ENCODE measurements at regions not wholly inside any gene's neighbourhood (a gene's known extent, or its start where the extent isn't known, plus 50 kb on each side); places are given as distances from the start of the nearest gene placed in this dataset.

DNA sequence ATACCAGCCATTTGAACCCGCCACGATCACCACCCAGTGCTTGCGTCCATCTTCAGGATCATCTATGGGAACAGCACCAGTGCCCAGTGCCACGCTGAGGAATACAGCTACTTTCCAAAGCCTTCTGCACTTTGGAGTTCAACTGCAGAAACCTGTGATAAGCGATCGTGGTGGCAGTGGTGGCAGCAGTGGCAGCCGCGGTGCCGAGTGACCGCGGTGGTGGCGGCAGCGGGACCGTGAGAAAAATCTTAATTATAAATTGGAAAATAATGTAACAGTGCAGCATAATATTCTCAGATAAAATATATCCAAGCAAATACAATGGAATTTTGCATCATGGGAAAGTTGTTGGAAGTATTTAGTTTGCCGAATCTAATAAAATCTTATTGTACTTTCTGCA is 2270.9 kb downstream of the PCDH9 start:
- DNase-seq: no peak

DNA sequence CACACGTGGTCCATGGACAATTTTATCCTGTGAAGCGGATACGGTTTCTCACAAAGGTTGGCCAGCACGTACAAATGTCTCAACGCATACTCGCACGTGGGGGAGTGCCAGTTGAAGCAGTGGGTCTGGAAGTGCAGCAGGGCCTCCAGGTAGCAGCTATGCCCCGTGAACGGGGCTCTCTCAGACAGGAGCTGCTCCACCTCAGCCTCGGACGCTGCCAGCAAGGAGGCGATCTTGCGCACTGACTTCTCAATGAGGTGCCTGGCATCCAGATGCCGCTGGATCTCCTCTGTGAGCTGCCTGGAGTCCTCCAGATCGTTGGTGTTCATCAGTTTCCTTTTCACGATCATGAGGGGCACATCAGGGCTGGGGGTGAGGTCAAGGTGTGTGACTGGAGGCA is 2272.0 kb downstream of the PCDH9 start:
- no peak for DNase-seq

DNA sequence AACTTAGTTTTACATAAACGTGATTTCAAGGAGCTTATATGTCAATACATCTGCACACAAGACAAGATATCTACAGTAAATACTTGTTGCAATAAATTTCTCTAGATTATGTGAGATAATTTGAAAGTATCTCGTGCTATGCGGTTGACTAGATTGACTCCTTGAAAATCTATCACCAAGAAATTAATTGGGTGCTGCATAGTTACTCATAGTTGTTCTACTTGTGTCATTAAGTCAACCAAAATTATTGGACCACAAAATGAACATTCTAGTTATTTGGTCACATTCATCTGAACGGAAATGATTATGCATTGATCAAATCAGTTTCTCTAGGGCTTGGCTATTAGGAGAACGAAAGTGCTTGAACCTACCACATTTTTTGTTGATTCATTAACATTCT is 2291.5 kb downstream of the PCDH9 start:
- DNase-seq: no peak

DNA sequence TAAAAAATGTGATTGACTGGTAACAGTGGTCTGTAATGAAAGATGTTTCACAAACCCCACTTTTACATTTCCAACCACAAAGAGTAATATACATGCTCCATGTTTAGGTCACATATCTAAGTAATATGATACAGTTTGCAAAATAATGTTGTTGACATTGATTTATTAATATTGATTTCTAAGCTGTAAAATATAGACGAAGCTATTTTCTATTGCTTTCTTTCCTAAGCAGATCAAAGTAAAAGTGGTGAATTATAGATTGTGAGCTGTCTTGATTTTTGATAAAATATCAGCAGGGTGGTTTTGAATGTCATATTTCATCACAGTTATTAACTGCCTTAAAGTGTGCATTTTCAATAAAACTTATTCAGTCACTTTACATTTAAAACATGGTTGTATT is 2292.8 kb downstream of the PCDH9 start:
- DNase-seq: no peak

DNA sequence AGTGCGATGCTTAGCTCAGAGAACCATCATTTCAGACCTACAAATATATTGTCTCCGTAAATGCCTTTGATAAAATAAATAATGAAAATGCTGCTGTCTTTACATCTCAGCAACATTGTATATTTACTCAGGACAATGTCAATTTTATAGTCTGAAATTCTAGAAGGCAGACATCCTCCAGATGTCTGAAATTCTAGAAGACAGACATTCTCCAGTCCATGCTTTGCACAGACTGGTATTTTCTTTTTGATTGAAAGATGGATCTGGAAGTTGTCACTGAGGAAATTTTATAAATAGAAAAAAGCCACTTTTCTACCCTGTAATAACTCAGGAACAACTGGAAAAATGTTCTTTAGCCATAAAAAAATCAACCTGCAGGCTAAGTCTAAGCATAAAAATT is 2293.3 kb downstream of the PCDH9 start:
- no peak for DNase-seq

DNA sequence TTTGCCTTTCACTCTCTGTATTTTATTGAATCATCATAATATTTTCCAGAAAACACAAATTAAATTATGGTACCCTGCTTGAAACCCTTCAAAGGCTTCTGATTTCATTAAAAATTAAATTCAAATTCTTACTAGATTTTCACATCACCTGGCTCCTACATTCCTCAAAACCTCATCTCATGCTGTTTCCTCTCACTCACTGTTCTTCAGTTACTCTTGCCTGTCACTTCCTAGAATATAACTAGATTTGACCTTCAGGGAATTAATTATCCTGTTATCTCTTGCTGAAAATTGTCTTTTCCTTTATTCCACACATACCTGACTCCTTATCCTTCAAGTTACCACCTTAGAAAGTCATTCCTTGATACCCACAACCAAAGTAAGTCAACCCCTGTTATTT is 2294.7 kb downstream of the PCDH9 start:
- DNase-seq: no peak

DNA sequence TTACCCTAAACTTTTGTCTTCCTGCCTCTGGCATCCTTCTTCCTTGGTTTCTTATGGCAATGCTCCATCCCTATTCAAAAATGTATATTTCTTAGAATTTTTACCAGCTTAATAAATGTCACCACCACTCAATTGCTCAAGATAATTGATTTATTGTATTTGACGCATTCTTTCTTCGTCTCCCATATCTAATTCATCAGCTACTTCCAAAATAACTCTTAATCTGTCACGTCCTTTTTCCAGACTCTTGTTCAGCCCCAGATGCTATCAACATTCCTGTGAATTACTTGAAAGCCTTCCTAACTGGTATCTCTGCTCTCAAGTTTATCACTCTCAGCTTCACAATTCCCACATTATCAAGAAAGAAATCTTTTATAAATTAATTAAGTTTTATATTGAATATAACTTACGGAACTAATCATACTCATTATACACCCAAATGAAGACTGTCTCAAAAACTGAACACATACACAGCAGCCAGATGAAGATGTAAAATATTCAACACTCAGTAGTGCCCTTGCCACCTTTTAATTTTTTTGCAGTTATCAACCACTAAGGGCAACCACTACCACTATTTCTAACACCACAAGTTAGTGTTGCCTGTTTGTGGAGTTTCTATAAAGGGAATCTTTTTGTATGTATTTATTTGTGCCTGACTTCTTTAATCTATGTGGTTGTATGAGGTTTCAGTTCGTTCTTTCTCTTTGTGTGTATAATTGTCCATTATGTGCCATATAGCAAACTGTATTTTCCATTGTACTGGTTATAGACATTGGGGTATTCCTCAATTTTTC is 2295.4 kb downstream of the PCDH9 start:
- DNase-seq: no peak

DNA sequence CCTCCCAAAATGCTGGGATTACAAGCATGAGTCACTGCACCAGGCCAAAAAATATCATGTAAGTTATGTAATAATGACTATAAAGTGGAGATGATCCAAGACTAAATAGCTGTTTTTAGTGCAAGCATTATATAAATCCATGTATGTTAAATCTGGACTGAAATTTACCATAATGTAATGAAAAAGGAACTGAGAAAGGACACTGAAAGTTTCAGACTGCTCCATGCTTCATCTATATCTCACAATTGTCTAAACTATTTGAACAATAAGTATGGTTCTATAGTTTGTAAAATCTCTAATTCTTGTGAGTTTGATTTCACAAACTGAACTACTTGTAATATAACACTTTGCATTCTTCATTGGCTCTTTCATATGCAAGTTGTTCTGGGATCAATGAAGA is 2299.5 kb downstream of the PCDH9 start:
- no peak for DNase-seq

DNA sequence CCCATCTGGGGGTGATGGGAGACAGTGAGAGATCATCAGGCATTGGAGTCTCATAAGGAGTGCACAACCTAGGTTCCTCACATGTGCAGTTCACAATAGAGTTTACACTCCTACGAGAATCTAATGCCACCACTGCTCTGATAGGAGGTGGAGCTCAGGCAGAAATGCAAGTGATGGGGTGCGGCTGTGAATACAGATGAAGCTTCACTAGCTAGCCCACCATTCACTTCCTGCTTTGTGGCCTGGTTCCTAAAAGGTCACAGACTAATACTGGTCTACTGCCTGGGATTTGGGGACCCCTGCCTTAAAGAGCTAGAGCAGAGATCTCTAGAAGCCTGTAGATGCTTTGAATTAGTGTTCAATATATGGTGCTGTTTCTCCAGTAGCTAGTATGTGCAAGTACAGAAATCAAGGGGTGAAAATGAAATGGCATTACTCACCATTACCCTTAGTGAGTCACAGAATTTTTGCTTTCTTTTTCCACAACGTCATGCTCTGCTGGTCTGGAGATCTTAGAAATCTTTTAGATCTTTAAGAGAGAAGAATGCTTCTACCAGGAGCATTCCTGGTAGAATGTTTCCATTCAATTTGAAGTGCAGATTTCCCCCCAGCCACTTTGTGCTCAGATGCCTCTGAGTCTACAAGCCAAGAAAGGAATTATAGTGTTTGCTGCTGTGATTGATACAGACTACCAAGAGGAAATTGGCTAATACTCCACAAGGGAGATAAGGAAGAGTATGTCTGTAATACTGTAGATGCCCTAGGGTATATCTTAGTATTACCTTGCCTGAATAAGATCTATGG is 2301.2 kb downstream of the PCDH9 start:
- no peak for DNase-seq

DNA sequence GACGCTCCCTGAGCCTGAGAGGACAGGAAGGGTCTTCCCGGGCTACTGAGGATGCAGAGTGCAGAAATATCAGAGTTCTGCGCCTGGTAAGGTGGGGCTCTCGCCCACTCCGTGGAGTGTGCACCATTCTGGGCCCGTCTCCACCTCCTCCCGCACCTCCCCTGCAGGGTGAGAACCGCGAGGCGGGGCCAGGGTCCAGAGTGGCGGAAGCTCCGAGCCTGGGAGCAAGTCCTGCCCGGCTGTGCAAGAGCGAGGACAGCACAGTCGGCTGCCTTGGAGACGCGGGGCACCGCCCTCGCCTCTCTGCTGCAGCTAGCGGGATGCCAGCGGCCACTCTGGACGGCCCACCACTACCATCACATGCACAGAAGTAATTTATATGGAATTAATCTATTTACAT is 2304.4 kb downstream of the PCDH9 start:
- DNase-seq: no peak

DNA sequence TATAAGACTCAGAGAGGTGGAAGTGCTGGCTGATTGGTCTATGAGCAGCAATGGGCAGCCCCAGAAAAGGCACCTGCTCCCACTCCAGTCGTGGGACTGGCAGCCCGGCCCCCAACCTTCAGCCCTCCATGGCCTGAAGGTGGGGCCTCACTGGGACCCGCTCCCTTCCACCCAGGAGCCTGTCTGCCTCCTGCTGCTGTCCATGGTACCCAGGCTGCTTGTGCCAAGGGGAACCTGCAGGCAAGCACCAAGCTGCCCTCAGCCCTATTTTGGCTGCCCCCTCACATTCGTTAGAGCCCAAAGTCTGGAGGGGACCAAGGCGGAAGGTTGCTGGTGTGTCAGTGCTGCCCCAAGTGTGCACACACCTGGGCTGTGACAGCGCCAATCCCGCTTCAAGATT is 2304.9 kb downstream of the PCDH9 start:
- peak; percentile 16 for DNase-seq

DNA sequence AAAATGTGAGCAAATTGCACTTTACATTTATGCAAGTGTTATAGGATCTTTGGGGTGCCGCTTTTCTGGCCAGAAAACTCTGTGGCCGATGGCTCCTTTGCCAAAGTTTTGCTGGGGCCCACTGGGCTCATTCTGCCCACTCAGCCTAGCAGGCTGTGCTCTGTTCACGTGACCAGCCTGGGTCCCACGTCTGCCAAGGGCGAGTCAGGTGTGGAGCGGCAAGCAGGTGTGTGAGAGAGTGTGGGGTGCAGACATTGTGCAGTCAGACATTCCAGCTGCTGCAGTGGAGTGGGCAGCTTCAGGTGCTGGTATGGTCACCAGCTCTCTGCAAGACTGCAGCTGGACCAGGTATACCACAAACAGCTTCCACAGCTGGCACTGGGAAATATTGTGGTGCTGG is 2305.7 kb downstream of the PCDH9 start:
- DNase-seq: no peak

DNA sequence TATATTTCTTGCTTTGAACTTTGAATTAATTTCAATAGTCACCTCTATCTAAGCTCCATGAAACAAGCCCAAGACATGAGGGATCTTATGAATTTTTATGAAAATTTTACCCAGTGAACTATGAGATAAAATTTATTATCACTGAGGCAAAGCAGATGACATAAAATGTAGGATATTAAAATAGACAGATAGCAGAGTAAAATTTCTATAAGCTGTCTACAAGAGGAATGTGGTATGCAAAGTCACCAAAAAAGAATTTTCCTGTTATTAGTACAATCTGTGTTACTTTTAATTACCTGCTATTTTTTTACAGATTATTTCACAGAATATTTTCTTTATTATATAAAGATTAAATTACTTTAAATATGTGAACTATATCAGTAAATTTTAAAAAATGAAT is 2312.6 kb downstream of the PCDH9 start:
- no peak for DNase-seq

DNA sequence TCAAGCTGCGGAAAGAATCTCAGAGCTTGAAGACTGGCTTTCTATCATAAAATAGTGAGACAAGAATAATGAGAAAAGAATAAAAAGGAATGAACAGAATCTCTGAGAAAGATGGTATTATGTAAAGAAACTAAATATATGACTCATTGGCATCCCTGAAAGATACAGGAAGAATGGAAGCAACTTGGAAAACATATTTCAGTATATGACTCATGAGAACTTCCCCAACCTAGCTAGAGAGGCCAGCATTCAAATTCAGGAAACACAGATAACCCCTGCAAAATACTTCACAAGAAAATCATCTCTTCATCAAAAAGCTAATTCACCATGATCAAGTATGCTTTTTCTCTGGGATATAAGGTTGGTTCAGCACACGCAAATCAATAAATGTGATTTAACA is 2318.0 kb downstream of the PCDH9 start:
- DNase-seq: no peak

DNA sequence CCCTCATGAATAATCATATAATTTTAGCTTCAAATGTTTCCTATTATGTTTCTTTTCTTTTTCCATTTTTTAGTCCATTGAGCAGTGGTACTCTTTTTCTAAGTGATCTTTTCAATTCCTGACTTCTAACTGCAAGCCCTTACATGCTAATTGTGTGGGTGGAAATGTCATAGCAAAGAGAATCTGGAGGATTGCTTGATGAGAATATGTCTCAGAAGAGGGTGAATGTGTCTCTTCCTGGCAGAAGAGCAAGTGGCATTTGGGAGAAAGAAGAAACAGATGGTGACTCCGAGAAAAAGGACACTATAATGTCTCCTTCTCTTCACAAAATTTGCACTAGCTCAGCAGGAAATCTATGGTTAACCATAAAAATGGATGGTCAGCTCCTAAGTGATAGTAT is 2320.0 kb downstream of the PCDH9 start:
- DNase-seq: no peak

DNA sequence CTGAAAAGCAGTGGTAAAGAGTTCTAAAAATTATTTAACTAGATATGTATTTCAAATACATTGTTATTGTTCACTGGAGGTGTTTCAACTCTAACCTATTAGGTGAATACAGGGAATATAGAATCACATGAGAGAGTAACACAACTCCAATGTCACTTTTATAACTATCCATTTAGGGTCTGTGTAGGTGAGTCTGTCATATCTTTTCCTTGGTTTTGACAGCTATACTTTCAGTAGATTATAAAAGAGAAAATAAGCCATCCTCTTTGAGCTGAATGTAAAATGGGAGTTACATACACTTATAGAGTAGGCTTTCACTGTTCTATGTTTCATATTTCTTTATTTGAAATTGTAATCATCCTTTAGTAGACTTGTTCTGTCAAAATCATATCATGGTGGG is 2321.0 kb downstream of the PCDH9 start:
- no peak for DNase-seq

DNA sequence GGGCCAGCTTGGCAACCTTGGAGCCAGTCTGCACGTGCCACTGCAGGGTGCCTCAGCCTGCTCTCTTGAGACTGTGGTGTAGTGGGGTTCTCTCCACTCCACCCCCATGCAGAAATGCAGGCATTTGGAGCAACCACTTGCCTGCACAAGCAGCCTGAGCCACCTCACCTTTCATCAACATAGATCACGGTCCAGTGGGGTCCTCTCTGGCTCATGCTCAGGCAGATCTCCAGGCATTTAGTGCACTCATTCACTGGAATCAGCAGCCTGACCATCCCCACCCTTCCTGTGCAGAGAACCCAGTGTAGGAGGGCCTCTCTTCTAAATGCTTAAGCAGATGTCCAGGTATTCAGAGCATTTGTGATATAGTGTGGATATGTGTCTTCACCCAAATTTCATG is 2330.1 kb downstream of the PCDH9 start:
- no peak for DNase-seq

DNA sequence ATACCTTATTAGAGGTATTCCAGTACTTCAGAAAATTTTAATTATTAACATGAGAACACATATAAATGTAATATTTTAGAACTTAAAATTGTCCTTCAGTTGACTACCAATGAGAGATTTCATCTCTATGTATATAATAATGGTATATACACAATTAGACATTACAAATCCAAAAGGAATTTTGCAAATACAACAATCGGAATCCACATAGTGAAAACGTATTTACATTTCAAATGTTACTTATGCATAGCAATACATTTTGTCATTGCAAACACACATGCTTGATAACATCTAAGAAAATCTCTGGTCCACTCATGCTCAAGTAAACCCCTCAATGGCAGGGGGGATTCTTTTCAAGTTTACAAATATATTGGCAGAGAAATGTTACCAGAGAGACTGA is 2345.2 kb downstream of the PCDH9 start:
- no peak for DNase-seq

DNA sequence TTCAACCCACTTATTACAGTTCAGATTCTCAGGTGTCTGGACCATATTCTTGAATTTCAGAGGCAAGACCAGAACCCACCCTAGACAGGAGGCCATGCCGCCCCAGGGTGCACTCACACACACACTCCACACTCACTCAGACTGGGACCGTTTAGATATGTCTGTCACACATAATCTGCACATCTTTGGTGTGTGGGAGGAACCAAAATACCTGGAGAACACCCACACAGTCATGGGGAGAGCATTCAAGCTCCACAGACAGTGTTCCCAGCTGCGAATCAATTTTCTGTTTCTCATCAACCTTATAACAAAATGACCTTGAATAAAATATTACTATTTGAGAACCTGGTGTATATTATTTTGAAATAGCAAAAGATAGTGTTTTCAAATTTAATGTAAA is 2353.0 kb downstream of the PCDH9 start:
- DNase-seq: no peak

DNA sequence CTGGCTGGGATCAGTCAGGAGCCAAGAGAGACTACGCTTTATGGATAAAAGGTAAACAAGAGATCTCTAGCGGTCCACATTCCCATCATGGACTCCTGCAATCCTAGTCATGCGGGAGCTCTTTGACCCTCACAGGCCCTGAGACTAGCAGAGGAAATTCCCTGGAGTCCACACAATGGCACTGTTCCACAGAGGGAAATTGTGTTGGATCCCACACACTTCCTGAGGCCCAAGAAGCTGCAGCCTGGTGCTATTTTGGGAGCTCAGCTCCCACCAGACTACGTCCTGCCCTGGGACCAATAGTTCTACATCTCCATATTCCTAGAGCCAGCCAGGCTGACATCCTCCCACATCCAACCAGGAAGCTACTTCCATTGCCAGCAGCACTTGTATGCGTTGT is 2358.4 kb downstream of the PCDH9 start:
- DNase-seq: no peak

DNA sequence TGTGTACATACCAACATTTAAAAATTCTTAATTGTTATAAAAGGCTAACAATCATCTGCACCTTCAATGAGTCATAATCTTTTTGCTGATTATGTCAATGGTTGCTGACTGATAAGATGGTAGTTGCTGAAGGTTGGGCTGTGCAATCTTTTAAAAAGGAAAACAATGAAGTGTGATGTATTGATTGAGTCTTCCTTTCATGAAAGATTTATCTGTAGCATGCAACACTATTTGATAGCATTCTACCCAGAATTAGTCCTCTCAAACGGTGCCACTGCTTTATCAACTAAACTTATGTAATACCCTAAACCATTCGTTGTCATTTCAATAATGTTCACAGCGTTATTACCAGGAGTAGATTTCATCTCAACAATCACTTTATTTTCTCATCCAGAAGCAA is 2360.6 kb downstream of the PCDH9 start:
- no peak for DNase-seq

DNA sequence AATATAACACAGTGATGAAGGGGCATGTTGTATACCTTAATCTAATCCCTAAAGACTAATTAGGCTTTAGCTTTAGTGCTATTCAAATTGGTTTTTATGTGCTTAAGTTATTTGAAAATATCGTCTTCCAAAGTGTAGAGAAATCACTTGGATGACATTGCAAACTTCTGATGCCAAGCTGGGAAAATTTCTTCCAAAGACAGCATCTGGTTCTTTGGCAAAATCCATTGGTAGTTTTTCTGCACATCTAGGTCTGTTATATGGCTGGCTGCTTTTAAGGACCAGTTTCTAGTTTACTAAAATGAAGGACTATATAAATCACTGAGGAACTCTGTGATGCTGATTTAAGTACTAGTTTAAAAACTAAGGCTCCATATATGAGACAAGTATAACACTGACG is 2362.3 kb downstream of the PCDH9 start:
- no peak for DNase-seq

DNA sequence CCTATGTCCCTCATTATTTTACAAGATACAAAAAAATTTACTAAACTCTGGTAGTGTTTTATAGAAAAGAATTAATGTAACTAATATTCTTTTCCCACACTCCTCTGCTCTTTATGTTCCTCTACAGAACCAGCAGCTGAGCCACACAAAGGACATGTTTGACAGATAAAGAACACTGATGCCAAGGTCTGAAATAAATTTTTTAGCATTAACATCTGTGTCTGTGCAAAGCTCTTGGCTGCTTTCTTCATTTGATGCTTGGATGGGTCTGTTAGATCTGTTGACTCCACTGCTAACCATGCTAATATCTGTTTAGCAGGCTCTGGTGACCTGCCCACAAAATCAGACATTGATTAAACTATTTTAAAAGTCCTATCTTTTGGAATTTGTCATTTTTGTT is 2363.8 kb downstream of the PCDH9 start:
- DNase-seq: no peak

DNA sequence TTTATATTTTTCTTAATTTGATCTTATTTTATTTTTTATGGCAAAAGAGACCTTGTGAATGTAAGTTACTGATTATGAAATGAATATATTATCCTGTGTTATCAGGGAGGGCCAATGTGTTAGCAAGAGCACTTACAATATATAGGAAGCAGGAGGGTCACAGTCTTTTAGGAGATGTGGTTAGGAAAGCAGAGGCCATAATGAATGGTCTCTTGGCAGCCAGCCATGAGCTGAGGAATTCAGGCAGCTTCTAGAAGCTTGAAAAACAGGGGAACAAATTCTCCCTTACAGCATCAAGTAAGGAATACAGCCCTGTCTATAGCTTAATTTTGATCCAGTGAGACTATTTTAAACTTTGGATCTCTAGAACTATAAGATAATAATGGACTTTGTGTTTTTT is 2374.6 kb downstream of the PCDH9 start:
- peak; percentile 46 for DNase-seq

DNA sequence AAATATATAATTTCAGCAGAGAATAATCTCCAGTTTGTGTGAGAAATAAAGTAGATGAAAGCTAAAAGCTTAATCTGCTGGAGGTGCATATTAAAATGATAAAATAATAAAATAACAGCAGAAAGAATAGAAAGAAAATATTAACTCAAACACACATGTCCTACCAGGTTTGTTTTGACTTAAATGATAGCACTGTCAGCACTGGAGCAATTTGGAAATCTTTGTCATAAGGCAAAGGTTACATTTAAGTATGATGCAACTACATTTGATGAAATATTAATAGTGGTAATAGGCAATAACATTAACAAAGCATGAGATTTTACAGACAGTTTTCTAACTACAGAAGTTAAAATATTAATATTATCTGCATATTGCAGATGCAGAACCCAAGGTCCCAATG is 2380.1 kb downstream of the PCDH9 start:
- DNase-seq: no peak
